LNCAP (cell line): ENCODE measurements at regions not wholly inside any gene's neighbourhood (a gene's known extent, or its start where the extent isn't known, plus 50 kb on each side); places are given as distances from the start of the nearest gene placed in this dataset.

Experiments
- CTCF ChIP-seq: fragments of 450-650 bp; IDR thresholded peaks from 2 replicates; pipeline ENCODE4 v1.5.1; 2017; ENCODE audit warnings: mild to moderate bottlenecking

- no peak for TF ChIP-seq CTCF
Measured at GRCh38 chr3:137471130-137471529, 293.0 kb upstream of the SOX14 start.

GRCh38 chr3:137471558-137472204, 292.4 kb upstream of the SOX14 start:
- TF ChIP-seq CTCF, result no peak

- TF ChIP-seq CTCF, result no peak
Measured at GRCh38 chr3:137477614-137478013, 286.5 kb upstream of the SOX14 start.

- TF ChIP-seq CTCF, result no peak
Measured at GRCh38 chr3:137509354-137510045, 254.6 kb upstream of the SOX14 start.

GRCh38 chr3:137511655-137512054, 252.5 kb upstream of the SOX14 start:
- TF ChIP-seq CTCF, result no peak

- TF ChIP-seq CTCF, result no peak
Measured at GRCh38 chr3:137514853-137515252, 249.3 kb upstream of the SOX14 start.

- TF ChIP-seq CTCF, result no peak
Measured at GRCh38 chr3:137519602-137520001, 244.5 kb upstream of the SOX14 start.
